HL-60 (cell line): ENCODE measurements at regions not wholly inside any gene's neighbourhood (a gene's known extent, or its start where the extent isn't known, plus 50 kb on each side); places are given as distances from the start of the nearest gene placed in this dataset.
"Not testable (repeated sequence)": the region's sequence is repeated elsewhere in the genome, so short reads cannot be mapped to it uniquely, and the experiment has no call there.

Experiments
- DNase-seq, 2 experiments: peaks; one replicate each; pipeline ENCODE4 v3.0.0-alpha.2; 2010 to 2020; ENCODE audit warnings: low read depth in 1 of 2, low spot score in 1 of 2
- H3K27ac ChIP-seq: fragments of 250-450 bp; sonication (Bioruptor Pico); replicated peaks from 2 replicates; pipeline ENCODE4 v1.5.1; 2020; ENCODE audit warnings: mild to moderate bottlenecking, moderate library complexity
- H3K27me3 ChIP-seq: fragments of 250-450 bp; sonication (Bioruptor Pico); 2 replicates; pipeline ENCODE4 v1.5.1; 2021; ENCODE audit warnings: mild to moderate bottlenecking, moderate library complexity; ENCODE audit not compliant: insufficient read depth, poor library complexity, severe bottlenecking
- H3K4me3 ChIP-seq: replicated peaks from 2 replicates; pipeline ENCODE4 v1.5.1; 2011; ENCODE audit warnings: mild to moderate bottlenecking, control low read depth, low read length; ENCODE audit not compliant: insufficient read depth
- CTCF ChIP-seq: IDR thresholded peaks from one replicate; pipeline ENCODE4 v1.5.1; 2011; ENCODE audit warnings: low read length, control low read depth, inconsistent platforms; ENCODE audit not compliant: insufficient read depth
- GABPA ChIP-seq: IDR thresholded peaks from 2 replicates; pipeline ENCODE4 v1.6.1; 2012; ENCODE audit warnings: low read depth
- POLR2AphosphoS5 ChIP-seq: IDR thresholded peaks from 2 replicates; pipeline ENCODE4 v1.6.1; 2012; ENCODE audit warnings: low read depth
- SPI1 ChIP-seq: IDR thresholded peaks from 2 replicates; pipeline ENCODE4 v1.6.1; 2012; ENCODE audit warnings: low read depth, mild to moderate bottlenecking, borderline replicate concordance
- TF ChIP-seq, protein P1 (sequence below): IDR thresholded peaks from 2 replicates; pipeline ENCODE4 v1.6.1; 2012; ENCODE audit warnings: low read depth; ENCODE audit not compliant: insufficient replicate concordance

- TF ChIP-seq CTCF, result no peak
- no peak for TF ChIP-seq SPI1
- TF ChIP-seq, protein P1, sequence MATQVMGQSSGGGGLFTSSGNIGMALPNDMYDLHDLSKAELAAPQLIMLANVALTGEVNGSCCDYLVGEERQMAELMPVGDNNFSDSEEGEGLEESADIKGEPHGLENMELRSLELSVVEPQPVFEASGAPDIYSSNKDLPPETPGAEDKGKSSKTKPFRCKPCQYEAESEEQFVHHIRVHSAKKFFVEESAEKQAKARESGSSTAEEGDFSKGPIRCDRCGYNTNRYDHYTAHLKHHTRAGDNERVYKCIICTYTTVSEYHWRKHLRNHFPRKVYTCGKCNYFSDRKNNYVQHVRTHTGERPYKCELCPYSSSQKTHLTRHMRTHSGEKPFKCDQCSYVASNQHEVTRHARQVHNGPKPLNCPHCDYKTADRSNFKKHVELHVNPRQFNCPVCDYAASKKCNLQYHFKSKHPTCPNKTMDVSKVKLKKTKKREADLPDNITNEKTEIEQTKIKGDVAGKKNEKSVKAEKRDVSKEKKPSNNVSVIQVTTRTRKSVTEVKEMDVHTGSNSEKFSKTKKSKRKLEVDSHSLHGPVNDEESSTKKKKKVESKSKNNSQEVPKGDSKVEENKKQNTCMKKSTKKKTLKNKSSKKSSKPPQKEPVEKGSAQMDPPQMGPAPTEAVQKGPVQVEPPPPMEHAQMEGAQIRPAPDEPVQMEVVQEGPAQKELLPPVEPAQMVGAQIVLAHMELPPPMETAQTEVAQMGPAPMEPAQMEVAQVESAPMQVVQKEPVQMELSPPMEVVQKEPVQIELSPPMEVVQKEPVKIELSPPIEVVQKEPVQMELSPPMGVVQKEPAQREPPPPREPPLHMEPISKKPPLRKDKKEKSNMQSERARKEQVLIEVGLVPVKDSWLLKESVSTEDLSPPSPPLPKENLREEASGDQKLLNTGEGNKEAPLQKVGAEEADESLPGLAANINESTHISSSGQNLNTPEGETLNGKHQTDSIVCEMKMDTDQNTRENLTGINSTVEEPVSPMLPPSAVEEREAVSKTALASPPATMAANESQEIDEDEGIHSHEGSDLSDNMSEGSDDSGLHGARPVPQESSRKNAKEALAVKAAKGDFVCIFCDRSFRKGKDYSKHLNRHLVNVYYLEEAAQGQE, result no peak
- no peak for TF ChIP-seq GABPA
- TF ChIP-seq POLR2AphosphoS5, result no peak
- DNase-seq, result no peak
- H3K27me3 ChIP-seq, result no peaks in the 10 kb centered on the region
- H3K27ac ChIP-seq, result no peak overlapping the region
- no peak overlapping the region for H3K4me3 ChIP-seq
Measured at GRCh38 chr5:93995126-93995621, 253.8 kb upstream of the POU5F2 start.

GRCh38 chr5:93993161-93993560 lies 251.8 kb upstream of the POU5F2 start:
- TF ChIP-seq POLR2AphosphoS5, result no peak
- no peak for TF ChIP-seq CTCF
- TF ChIP-seq, protein P1, result no peak
- TF ChIP-seq SPI1, result no peak
- TF ChIP-seq GABPA, result no peak
- no peak overlapping the region for H3K4me3 ChIP-seq
- no peak overlapping the region for H3K27ac ChIP-seq
- H3K27me3 ChIP-seq, result no peaks in the 10 kb centered on the region
- no peak for DNase-seq

DNA sequence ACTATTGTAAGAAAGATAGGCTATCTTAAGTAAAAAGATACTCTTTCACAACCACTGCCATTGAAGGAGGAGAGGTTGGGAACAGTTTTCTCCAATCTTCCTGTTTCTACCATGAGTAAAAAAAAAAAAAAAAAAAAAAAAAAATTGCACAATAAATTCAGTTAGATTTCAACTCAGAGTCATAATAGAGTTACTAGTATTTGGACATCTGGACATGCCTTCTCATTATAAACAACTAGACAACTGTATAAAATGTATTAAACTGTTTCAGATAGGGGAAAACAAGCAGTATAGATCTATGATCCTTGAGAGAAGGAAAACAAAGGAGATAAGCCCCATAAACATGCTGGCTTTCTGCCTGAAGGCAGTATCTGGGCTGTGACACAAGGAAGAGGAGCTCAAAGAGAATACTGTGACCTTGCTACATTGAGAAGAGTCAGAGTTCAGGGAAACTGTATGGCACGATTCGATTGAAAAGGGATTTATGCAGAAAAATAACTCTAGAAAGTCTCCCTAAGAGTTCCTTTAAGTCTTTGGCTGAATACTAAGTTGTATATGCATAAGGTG lies 249.2 kb upstream of the POU5F2 start:
- Histone ChIP-seq H3K4me3 (no peak overlapping the region), H3K27ac (peak overlapping the region; percentile 47), H3K27me3 (no peaks in the 10 kb centered on the region)
- DNase-seq, result peak; percentile 0 to 1
- TF ChIP-seq CTCF, result no peak
- no peak for TF ChIP-seq POLR2AphosphoS5
- no peak for TF ChIP-seq GABPA
- TF ChIP-seq SPI1, result no peak
- TF ChIP-seq, protein P1, result no peak

DNA sequence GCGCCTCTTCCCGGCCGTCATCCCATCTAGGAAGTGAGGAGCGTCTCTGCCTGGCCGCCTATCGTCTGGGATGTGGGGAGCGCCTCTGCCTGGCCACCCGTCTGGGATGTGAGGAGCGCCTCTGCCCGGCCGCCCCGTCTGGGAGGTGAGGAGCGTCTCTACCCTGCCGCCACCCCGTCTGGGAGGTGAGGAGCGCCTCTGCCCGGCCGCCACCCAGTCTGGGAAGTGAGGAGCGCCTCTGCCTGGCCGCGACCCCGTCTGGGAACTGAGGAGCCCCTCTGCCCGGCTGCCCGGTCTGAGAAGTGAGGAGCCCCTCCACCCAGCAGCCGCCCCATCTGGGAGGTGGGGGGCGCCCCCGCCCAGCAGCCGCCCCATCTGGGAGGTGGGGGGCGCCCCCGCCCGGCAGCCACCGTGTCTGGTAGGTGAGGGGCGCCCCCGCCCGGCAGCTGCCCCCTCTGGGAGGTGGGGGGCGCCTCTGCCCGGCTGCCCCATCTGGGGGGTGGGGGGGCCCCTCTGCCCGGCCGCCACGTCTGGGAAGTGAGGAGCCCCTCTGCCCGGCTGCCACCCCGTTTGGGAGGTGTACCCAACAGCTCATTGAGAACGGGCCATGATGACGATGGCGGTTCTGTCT lies 244.7 kb upstream of the POU5F2 start:
- DNase-seq, result not testable (repeated sequence)

More for the DNA sequence above, 244.7 kb upstream of the POU5F2 start:
- H3K4me3 ChIP-seq, H3K27ac ChIP-seq, H3K27me3 ChIP-seq: not testable (repeated sequence)
